ENCODE measurements at regions not wholly inside any gene's neighbourhood (a gene's known extent, or its start where the extent isn't known, plus 50 kb on each side); places are given as distances from the start of the nearest gene placed in this dataset.

DNA sequence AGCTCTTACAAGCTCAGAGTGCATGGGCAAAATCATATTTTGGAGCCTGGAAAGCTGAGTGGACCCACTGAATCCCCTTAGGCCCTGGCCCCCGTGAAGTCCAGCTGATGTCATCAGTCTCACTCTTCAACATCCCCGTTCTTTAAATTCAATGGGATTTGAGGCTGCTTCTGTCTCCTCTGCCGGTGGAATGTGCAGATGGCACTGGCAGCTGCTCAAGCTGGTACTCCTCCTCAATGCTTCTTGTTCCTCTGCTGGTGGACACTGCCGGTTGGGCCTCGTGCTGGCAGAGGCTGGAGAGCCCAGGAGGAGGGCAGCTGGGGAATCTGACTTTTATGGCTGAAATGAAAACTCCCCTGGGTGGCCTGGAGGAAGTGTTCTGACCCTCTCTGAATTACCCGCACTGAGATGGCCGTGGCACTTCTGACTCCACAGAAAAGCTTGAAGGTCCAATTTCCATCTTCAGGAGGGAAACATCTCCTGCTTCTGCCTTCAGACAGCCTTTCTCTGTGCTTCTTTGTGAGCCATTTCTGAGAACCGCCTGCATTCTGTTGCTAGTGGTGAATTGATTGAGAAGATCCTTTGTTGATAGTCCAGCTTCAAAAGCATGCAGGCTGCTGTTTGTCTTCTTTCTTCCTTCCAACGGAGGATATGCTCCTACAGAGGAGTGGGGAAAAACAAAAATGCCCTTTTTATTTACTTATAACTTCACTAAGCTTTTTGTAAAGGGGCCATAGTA, 298.9 kb downstream of the TMEM38B start:
- ATAC-seq (ENCODE audit: insufficient read depth, low read depth) (no peak), DNase-seq (no peak)
- Histone ChIP-seq H3K4me2 (ENCODE audit: insufficient read depth, low read length) (no peak overlapping the region), H3K27ac (ENCODE audit: low read length) (no peak overlapping the region), H3K4me3 (ENCODE audit: low read depth in 1 of 2, low read length in 2 of 2) (no peak overlapping the region), H3K79me2 (ENCODE audit: insufficient read depth, low read length) (no peaks in the 10 kb centered on the region), H3K27me3 (ENCODE audit: insufficient read depth, low read length, poor library complexity) (no peaks in the 10 kb centered on the region), H4K20me1 (ENCODE audit: insufficient read depth, low read length) (no peaks in the 10 kb centered on the region), H3K36me3 (ENCODE audit: insufficient read depth, low read length) (no peaks in the 10 kb centered on the region), H3K9me3 (ENCODE audit: insufficient read depth, low read length, severe bottlenecking) (no peaks in the 10 kb centered on the region), H3K9ac (ENCODE audit: low read depth, low read length) (no peak overlapping the region), H3K4me1 (ENCODE audit: insufficient read depth, low read length) (no peaks in the 10 kb centered on the region), H2AFZ (ENCODE audit: low read depth, low read length) (no peak overlapping the region)
- TF ChIP-seq EZH2 (IDR thresholded peaks at IDR 0.05; ENCODE audit: borderline replicate concordance, low read depth, low read length, severe bottlenecking) = no peak
- no peak for TF ChIP-seq CTCF (IDR thresholded peaks at IDR 0.05; ENCODE audit: borderline replicate concordance, extremely low read depth, low read length, poor library complexity, severe bottlenecking)

DNA sequence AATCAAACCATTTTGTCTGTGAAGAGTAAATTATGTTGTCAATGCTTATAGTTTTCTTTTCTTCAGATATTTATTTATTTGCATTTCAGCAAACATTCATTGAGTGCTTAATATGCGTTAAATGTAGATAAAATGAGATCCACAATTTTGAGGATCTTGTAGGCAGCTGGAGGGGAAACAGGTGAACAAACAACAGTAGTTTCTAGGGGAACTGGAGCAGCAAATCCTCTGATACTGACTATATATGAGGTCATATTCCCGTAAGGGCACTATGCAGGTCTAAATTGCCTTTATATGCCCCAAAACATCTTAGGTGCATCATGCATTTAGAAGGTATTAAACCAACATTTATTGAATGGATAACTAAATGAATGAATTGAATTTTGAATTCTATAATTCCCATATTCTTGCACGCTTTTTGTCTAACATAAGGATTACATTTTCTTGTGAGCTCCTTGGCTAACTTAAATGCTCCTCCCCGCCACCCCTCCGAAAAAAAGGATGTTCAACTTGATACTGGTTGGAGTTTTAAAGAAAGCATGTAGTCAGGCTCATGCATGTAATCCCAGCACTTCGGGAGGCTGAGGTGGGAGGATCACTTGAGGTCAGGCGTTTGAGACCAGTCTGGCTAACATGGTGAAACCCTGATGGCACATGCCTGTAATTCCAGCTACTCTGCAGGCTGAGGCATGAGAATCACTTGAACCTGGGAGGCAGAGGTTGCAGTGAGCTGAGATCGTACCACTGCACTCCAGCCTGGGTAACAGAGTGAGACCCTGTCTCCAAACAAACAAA, 299.8 kb downstream of the TMEM38B start:
- H4K20me1 ChIP-seq (ENCODE audit: insufficient read depth, low read length) = no peaks in the 10 kb centered on the region

DNA sequence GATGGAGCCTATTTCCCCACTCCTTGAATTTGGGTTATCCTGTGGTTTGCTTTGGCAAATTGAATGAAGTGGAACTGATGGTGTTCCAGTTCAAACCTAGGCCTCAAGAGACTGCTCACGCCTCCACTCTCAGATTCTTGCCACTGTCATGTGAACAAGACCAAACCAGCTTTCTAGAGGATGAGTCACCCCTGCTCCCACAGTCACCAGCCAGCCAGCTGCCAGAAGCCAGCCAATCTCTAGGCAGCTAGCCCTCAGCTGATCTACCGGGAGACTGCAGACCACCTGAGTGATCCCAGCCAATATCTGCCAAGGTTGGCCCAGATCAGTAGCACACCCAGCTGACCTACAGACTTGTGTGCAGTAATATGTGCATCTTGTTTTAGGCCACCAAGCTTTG, 300.6 kb downstream of the TMEM38B start:
- Histone ChIP-seq H3K27ac (ENCODE audit: low read length) (no peak overlapping the region), H2AFZ (ENCODE audit: low read depth, low read length) (no peak overlapping the region), H3K79me2 (ENCODE audit: insufficient read depth, low read length) (no peaks in the 10 kb centered on the region), H3K4me2 (ENCODE audit: insufficient read depth, low read length) (no peak overlapping the region), H4K20me1 (ENCODE audit: insufficient read depth, low read length) (no peaks in the 10 kb centered on the region), H3K9ac (ENCODE audit: low read depth, low read length) (no peak overlapping the region), H3K27me3 (ENCODE audit: insufficient read depth, low read length, poor library complexity) (no peaks in the 10 kb centered on the region), H3K4me3 (ENCODE audit: low read depth in 1 of 2, low read length in 2 of 2) (no peak overlapping the region), H3K4me1 (ENCODE audit: insufficient read depth, low read length) (no peaks in the 10 kb centered on the region), H3K36me3 (ENCODE audit: insufficient read depth, low read length) (no peaks in the 10 kb centered on the region), H3K9me3 (ENCODE audit: insufficient read depth, low read length, severe bottlenecking) (no peaks in the 10 kb centered on the region)
- ATAC-seq (ENCODE audit: insufficient read depth, low read depth) (no peak), DNase-seq (no peak)
- TF ChIP-seq EZH2 (IDR thresholded peaks at IDR 0.05; ENCODE audit: borderline replicate concordance, low read depth, low read length, severe bottlenecking) (no peak), CTCF (IDR thresholded peaks at IDR 0.05; ENCODE audit: borderline replicate concordance, extremely low read depth, low read length, poor library complexity, severe bottlenecking) (no peak)

More for the DNA sequence above, 299.8 kb downstream of the TMEM38B start:
- ATAC-seq (ENCODE audit: insufficient read depth, low read depth) = no peak
- Histone ChIP-seq H3K4me1 (ENCODE audit: insufficient read depth, low read length) (no peaks in the 10 kb centered on the region), H3K4me2 (ENCODE audit: insufficient read depth, low read length) (no peak overlapping the region), H3K9me3 (ENCODE audit: insufficient read depth, low read length, severe bottlenecking) (no peaks in the 10 kb centered on the region), H3K4me3 (ENCODE audit: low read depth in 1 of 2, low read length in 2 of 2) (no peak overlapping the region), H3K27ac (ENCODE audit: low read length) (no peak overlapping the region), H2AFZ (ENCODE audit: low read depth, low read length) (no peak overlapping the region), H3K36me3 (ENCODE audit: insufficient read depth, low read length) (no peaks in the 10 kb centered on the region), H3K79me2 (ENCODE audit: insufficient read depth, low read length) (no peaks in the 10 kb centered on the region), H3K9ac (ENCODE audit: low read depth, low read length) (no peak overlapping the region), H3K27me3 (ENCODE audit: insufficient read depth, low read length, poor library complexity) (no peaks in the 10 kb centered on the region)
- no peak for TF ChIP-seq EZH2 (IDR thresholded peaks at IDR 0.05; ENCODE audit: borderline replicate concordance, low read depth, low read length, severe bottlenecking)
- no peak for TF ChIP-seq CTCF (IDR thresholded peaks at IDR 0.05; ENCODE audit: borderline replicate concordance, extremely low read depth, low read length, poor library complexity, severe bottlenecking)
- no peak for DNase-seq

All from DND-41 (cell line).